ENCODE measurements at regions not wholly inside any gene's neighbourhood (a gene's known extent, or its start where the extent isn't known, plus 50 kb on each side); places are given as distances from the start of the nearest gene placed in this dataset.
A peak's percentile ranks its signal among the peaks of the same experiment; 100 is the strongest.
"Not testable (repeated sequence)": the region's sequence is repeated elsewhere in the genome, so short reads cannot be mapped to it uniquely, and the experiment has no call there.

DNA sequence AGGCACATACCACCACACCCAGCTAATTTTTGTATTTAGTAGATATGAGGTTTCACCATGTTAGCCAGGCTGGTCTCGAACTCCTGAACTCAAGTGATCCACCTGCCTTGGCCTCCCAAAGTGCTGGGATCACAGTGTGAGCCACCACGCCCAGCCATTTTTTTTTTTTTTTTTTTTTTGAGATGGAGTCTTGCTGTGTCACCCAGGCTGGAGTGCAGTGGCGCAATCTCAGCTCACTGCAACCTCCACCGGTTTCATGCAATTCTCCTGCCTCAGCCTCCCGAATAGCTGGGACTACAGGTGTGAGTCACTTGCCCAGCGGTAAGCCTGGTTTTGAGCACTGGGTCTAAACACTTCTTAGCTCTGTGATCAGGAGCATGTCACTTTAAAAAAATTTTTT lies 84.3 kb upstream of the ATF7IP2 start:
- in situ Hi-C loops (cut with HindIII; ENCODE audit: low pct_unique_long_range_greater_than_20kb, low sequenced_read_pairs); DNase-seq (ENCODE audit: low read depth, low spot score): not testable (repeated sequence)

DNA sequence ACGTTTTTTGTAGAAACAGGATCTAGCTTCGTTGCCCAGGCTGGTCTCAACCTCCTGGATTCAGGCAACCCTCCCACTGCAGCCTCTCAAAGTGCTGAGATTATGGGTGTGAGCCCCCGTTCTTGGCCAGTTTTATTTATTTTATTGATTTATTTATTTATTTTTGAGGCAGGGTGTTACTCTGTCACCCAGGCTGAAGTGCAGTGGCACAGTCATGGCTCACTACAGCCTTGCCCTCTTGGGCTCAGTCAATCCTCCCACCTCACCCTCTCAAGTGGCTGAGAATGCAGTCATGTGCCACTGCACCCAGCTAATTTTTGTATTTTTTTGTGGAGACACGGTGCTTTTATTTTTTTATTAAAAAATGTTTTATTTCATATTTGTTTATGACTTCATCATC lies 79.9 kb upstream of the ATF7IP2 start:
- in situ Hi-C loops (cut with HindIII; ENCODE audit: low pct_unique_long_range_greater_than_20kb, low sequenced_read_pairs): no loop called here

DNA sequence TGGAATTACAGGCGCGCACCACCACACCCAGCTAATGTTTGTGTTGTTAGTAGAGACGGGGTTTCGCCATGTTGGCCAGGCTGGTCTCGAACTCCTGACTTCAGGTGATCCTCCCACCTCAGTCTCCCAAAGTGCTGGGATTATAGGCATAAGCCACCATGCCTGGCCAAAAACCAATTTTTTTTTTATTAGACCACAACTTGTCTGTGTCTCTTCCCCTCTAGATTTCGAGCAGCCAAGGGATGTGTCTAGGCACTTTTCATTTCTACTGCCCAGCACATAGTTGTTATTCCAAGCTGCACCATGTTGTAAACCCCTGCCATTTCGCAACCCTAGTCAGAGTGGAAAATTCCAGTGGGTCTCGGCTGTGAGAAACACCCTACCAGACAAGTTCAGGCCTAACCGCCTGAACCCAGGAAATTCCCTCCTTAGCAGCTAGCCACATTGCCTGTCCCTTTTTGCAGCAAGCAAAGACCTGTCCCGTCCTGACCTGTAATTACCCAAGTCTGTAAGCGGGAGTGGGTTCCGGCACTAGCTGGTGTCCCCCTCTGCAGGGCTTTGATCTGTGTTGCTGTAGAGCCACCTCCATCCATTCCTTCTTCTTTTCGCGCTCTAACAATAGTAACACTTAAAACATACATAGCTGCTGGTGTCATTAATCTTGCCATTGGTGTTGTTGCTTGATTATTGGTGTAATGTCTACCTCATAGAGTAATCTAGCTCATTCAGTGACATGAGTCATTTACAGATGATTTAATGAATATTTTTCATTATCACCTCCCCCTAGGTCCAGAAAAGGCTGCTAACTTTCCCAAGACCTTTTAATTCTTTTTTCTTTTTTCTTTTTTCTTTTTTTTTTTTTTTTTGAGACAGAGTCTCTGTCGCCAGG lies 77.3 kb upstream of the ATF7IP2 start:
- in situ Hi-C loops (cut with HindIII; ENCODE audit: low pct_unique_long_range_greater_than_20kb, low sequenced_read_pairs): no loop called here
- no peak for DNase-seq (ENCODE audit: low read depth, low spot score)

More for the DNA sequence above, 79.9 kb upstream of the ATF7IP2 start:
- DNase-seq (ENCODE audit: low read depth, low spot score): no peak

DNA sequence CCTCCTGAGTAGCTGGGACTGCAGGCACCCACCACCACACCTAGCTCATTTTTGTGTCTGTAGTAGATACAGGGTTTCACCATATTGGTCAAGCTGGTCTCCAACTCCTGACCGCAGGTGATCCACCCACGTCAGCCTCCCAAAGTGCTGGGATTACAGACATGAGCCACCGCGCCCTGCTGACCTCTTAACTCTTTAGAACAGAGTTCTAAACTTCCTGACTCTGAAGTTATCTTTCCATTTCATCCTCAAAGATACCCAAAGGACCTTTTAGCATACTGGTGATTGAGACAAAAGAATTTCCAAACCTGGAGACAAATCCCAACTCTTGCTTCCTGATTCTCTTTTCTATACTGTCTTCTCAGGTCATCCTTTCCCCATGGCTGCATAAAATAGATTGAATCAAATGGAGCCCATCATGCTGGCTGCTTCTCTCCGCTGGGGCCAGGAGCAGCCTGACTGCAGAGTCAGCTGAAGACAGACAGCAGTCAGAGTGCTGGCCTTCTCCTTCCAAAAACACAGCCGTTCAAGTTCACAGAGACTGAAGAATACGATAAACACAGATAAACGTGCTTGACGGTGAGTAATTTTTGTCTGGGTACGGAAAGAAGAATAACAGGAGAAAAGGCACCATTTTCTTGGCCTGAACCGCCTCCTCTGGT lies 76.5 kb upstream of the ATF7IP2 start:
- DNase-seq (ENCODE audit: low read depth, low spot score): no peak
- in situ Hi-C loops (cut with HindIII; ENCODE audit: low pct_unique_long_range_greater_than_20kb, low sequenced_read_pairs): no loop called here

DNA sequence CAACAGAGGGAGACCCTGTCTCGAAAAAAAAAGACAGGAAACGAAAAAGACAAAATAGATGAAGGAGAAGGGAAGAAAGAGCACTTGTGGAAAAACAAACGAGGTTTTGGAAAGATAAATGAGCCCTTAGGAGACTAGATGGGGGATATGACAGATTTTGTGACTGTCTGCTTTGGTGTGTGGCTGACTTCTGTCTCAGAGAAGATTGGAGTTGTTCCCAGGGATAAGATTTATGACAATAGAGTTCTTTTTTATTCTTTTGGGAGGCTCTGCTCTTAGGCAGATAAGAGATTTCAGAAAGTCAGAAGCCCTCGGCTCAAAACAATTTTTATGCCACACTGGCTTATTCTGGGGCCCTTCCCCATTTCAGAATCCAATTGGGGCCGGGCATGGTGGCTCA lies 73.9 kb upstream of the ATF7IP2 start:
- in situ Hi-C loops (cut with HindIII; ENCODE audit: low pct_unique_long_range_greater_than_20kb, low sequenced_read_pairs): no loop called here
- DNase-seq (ENCODE audit: low read depth, low spot score): no peak

DNA sequence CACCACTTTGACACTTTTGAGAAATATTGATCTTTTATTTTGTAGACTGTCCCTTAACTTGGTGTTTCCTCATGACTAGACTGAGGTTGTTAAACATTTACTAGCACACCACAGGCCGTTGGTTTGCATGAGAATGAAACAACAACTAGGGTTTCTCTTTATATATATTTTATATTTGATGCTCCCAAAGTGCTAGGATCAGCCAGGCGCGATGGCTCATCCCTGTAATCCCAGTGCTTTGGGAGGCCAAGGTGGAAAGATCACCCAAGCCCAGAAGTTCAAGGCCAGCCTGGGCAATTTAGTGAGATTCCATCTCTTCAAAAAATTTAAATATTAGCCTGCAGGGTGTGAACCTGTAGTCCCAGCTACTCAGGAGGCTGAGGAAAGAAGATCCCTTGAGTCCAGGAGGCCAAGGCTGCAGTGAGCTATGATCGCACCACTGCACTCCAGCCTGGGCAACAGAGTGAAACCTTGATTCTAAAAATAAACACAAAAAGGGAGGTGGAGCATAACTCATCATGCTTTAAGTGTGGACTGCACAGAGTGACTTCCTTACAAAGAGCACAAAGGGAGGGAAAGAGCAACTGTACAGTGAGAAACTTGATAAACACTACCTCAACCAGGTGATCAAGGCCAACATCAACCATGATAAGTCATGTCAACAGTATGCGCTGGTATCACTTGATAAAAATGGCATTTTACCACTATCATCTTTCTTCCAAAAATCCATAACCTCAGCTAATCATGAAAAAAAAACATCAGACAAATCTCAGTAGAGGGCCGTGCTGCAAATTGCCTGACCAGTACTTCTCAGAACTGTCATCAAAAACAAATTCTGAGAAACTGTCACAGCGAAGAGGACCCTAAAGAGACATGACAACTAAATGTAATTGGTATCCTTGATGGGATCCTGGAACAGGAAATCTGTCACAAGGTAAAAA lies 72.8 kb upstream of the ATF7IP2 start:
- DNase-seq (ENCODE audit: low read depth, low spot score): no peak
- in situ Hi-C loops (cut with HindIII; ENCODE audit: low pct_unique_long_range_greater_than_20kb, low sequenced_read_pairs): no loop called here

DNA sequence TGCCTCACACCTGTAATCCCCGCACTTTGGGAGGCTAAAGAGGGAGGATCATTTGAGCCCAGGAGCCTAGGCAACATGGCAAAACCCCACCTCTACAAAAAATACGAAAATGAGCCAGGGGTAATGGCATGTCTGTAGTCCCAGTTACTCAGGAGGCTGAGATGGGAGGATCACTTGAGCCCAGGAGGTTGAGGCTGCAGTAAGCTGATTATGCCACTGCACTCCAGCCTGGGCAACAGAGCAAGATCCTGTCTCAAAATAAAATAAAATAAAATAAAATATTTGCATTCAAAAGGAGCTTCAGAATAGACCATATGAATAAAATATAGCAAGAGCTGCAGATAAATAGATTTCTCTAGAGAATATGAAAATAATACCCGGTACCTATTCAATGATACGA lies 71.5 kb upstream of the ATF7IP2 start:
- no peak for DNase-seq (ENCODE audit: low read depth, low spot score)
- in situ Hi-C loops (cut with HindIII; ENCODE audit: low pct_unique_long_range_greater_than_20kb, low sequenced_read_pairs): no loop called here

DNA sequence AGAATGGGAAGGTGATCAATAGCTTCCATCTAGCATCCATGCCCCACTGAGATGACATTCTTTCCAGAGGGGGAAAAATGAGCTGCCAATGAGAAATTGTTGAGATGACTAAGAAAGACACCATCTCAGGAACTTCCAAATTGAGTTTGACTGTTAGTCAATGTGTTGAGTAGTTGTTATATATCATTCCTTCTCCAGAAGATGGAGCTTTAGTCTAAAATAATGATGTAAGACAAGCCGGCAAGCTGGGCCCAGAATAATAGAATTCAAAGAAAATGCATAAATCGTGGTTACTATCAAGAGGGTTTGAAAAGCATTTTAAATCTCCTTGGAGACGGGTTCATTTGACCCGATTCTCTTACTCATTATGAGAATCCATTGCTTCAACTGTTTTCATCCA lies 71.0 kb upstream of the ATF7IP2 start:
- DNase-seq (ENCODE audit: low read depth, low spot score): peak; percentile 51
- in situ Hi-C loops (cut with HindIII; ENCODE audit: low pct_unique_long_range_greater_than_20kb, low sequenced_read_pairs): no loop called here

DNA sequence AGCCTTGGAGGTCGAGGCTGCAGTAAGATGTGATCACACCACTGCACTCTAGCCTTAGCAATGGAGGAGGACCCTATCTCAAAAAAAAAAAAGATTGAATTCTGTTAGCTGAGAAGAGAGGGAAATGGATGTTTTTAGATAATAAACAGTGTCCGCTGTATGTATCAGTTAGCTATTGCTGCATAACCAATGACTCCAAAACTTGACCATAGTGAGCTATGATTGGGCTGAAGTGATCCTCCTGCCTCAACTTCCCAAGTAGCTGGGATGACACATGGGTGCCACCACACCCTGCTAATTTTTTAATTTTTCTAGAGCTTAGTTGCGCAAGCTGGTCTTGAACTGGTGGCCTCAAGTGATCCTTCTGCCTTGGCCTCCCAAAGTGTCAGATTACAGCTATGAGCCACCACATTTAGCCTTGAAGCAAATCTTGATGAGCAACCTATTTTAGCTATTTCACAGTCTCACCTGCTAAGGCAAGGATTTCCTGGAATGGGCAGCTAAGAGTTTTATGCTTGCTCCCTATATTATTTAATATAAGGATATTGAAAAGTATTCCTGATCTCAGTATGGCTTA lies 68.3 kb upstream of the ATF7IP2 start:
- in situ Hi-C loops (cut with HindIII; ENCODE audit: low pct_unique_long_range_greater_than_20kb, low sequenced_read_pairs): no loop called here
- DNase-seq (ENCODE audit: low read depth, low spot score): no peak

DNA sequence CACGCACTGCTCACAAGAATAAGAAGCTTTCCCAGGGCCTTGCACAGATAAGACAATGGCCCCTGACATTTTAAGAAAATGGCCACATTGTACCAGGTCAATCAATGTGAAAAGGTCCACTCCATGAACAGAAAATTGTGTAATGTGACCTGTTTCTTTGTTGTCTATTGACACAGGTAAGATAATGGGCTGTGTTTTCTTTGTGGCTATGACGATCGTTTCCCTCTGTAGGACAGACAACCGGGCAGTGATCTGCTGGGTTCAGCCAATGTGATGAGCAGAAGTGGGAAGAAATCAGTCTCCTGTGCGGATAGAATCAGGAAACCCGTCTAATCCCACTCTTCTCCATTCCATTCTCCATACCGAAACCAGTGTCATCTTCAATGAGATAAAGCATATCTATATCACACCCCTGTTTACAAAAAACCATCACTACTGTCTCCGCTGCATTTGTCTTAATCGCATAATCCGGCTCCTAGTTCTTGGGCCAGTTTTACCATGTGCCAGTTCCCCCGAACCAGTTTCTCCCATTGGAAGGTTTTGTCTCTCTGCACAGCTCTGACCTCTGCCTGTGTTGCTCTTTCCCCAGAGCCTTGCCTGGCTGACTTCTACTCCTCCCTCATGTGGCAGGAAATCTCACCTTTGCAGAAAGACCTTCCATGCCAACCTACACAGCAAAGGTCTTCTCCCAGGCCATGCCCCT lies 66.9 kb upstream of the ATF7IP2 start:
- no peak for DNase-seq (ENCODE audit: low read depth, low spot score)
- in situ Hi-C loops (cut with HindIII; ENCODE audit: low pct_unique_long_range_greater_than_20kb, low sequenced_read_pairs): no loop called here

DNA sequence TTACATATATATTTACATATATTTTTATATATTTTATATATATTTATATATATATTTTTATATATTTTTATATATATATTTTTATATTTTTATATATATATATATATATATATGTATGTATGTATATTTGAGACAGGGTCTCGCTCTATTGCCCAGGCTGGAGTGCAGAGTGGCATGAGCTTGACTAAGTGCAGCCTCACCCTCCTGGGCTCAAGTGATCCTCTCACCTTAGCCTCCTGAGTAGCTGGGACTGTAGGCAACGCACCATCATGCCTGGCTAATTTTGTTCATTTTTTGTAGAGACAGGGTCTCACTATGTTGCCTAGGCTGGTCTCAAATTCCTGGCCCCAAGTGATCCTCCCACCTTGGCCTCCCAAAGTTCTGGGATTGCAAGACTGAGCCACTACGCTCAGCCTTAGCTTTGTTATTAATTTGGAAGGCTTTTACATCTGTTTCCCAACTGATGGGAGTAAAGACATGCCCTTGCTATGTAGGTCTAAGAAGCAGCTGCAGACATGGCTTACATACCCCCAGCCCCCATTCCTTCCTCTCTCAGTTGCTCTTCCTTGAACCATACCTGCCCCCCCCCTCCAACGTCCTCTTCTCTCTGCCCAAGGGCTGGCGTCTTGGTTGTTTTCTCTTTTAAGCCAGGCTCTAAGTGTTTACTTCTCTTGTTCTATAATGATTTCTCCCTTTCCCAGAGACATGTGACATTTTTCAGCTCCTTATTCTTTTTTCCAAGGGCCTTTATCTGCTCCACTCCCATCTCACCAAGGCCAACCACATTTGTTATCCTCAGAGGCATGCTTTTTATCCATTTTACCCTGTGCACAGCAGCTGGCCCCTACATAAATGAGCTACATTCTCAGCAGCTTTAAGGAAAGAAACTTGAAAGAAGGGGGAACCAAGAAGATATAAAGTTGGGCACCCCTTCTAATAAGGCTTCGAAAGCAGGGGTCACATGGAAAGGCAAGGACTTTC lies 64.2 kb upstream of the ATF7IP2 start:
- no peak for DNase-seq (ENCODE audit: low read depth, low spot score)
- in situ Hi-C loops (cut with HindIII; ENCODE audit: low pct_unique_long_range_greater_than_20kb, low sequenced_read_pairs): no loop called here

DNA sequence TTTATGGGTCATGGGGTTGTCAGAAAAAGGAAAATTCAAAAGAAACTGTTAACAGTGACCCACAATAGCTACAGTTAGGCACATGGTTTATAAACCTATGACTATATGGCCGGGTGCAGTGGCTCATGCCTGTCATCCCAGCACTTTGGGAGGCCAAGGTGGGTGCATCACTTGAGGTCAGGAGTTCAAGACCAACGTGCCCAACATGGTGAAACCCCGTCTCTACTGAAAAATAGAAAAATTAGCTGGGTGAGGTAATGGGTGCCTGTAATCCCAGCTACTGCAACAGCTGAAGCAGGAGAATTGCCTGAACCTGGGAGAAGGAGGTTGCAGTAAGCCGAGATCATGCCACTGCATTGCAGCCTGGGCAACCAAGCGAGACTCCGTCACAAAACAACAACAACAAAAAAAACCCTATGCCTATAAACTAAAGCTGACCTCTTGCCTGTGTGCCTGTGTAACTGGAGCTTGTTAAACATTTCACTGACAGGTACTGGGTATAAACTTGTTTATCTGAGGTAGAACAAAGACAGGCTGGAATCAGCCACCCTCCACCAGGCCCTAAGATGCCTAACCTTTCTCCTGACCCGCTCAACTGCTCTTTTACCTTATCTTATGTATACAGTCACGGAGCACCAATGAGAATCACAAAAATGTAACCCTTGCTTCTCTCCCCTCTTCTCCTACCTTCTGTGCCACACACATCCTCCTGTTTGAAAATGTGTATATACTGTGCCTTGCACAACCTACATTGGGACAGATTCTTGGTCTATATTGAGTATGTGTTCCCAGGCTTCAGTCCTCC lies 62.9 kb upstream of the ATF7IP2 start:
- in situ Hi-C loops (cut with HindIII; ENCODE audit: low pct_unique_long_range_greater_than_20kb, low sequenced_read_pairs): no loop called here
- DNase-seq (ENCODE audit: low read depth, low spot score): no peak

DNA sequence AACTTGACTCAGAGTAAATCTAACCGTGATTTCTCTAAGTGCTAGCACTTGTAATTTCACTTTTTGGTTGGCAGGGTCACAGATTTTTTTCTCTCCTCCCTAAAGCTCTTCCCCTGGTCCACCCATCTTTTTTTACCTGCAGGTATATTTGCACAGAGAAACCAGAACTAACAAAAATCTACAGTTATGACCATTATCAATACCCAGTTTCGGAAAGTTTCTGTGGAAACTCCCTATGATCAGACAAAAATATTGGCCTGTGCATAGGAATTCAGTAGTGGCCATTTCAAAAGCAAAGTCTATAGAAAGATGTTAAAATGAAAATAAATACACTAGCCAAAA lies 62.4 kb upstream of the ATF7IP2 start:
- in situ Hi-C loops (cut with HindIII; ENCODE audit: low pct_unique_long_range_greater_than_20kb, low sequenced_read_pairs): no loop called here
- no peak for DNase-seq (ENCODE audit: low read depth, low spot score)

DNA sequence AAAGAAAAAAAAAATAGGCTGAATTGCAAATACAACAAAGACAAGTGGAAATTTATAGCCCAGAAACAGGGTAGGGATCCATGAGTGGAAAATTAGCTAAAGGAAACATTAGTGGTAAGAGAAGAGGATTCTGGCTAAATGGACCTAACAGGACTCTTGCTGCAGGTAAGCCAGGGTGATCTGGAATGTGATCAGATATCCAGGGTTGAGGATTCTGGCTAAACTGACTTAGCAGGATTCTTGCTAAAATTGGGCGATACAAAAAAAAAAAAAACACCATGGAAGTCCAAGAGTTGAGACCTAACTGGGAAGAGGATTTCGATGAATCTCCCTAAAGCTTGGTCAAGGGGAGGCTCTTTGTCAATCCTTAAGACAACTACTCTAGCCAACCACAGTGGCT lies 61.7 kb upstream of the ATF7IP2 start:
- DNase-seq (ENCODE audit: low read depth, low spot score): no peak
- in situ Hi-C loops (cut with HindIII; ENCODE audit: low pct_unique_long_range_greater_than_20kb, low sequenced_read_pairs): no loop called here

DNA sequence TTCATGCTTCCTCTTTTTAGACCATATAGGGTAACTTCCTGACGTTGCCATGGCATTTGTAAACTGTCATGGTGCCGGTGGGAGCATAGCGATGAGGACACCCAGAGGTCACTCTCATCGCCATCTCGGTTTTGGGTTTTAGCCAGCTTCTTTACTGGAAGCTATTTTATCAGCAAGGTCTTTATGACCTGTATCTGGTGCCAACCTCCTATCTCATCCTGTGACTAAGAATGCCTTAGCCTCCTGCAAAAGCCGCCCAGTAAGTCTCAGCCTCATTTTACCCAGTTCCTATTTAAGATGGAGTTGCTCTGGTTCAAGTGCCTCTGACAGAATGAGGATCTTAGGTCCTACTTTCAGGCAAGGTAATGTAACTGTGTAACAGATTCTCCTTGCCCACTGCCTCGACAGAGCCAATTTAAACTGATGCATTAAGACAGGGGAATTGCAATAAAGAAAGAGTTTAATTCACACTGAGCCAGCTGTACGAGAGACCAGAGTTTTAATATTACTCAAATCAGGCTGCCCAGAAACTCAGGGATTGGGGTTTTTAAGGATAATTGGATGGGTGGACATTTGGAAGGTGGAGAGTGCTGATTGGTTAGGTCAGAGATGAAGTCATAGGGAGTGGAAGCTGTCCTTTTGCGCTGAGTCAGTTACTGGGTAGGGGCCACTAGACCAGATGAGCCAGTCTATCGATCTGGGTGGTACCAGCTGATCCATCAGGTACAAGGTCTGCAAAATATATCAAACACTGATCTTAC lies 59.9 kb upstream of the ATF7IP2 start:
- DNase-seq (ENCODE audit: low read depth, low spot score): no peak
- in situ Hi-C loops (cut with HindIII; ENCODE audit: low pct_unique_long_range_greater_than_20kb, low sequenced_read_pairs): no loop called here
